ENCODE measurements at regions not wholly inside any gene's neighbourhood (a gene's known extent, or its start where the extent isn't known, plus 50 kb on each side); places are given as distances from the start of the nearest gene placed in this dataset.

DNA sequence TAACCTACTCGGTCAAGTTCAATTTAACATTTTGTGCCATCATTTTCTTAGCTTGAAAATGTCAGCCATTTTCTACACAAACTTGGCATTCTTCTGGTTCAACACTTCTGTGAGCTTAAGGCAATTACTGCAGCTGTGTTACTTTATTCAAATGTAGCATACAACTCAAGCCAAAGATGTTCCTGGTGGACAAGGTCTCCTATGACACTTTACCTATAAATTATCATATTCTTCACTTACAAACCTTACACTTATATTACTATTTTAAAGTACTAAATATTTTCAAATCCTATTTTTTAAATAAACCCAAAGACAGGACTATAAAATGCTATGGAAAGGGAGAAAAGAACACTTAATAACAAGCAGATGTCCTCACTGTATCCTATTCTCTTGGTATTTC is 1045.3 kb downstream of the TSN start:
- Histone ChIP-seq H3K9ac (ENCODE audit: low read length) (no peak overlapping the region), H3K4me3 (ENCODE audit: control extremely low read depth in 1 of 5, extremely low read depth in 1 of 5, insufficient read depth in 1 of 5, low read depth in 2 of 5, low read length in 4 of 5) (no peak overlapping the region), H3K36me3 (replicated peaks in 1 of 2; ENCODE audit: control extremely low read depth in 1 of 2, control insufficient read depth in 1 of 2, extremely low read depth in 1 of 2, insufficient read depth in 2 of 2, low read length in 1 of 2) (no peaks in the 10 kb centered on the region), H3K27ac (ENCODE audit: low read length in 2 of 2) (no peak overlapping the region), H3K79me2 (ENCODE audit: control insufficient read depth, insufficient read depth, low read length) (no peaks in the 10 kb centered on the region), H3K4me2 (replicated peaks; ENCODE audit: low read depth, low read length, poor library complexity, severe bottlenecking) (no peak overlapping the region), H3K9me3 (ENCODE audit: control extremely low read depth in 1 of 3, control insufficient read depth in 2 of 3, insufficient read depth in 1 of 3, low read length in 2 of 3) (no peaks in the 10 kb centered on the region), H4K20me1 (ENCODE audit: control insufficient read depth, insufficient read depth, low read length, poor library complexity, severe bottlenecking) (no peaks in the 10 kb centered on the region), H2AFZ (ENCODE audit: insufficient read depth, low read depth, low read length, poor library complexity, severe bottlenecking) (no peak overlapping the region), H3K27me3 (replicated peaks in 1 of 4; ENCODE audit: control extremely low read depth in 1 of 4, control insufficient read depth in 3 of 4, insufficient read depth in 4 of 4, low read length in 3 of 4) (no peaks in the 10 kb centered on the region), H3K4me1 (ENCODE audit: control insufficient read depth in 2 of 2, insufficient read depth in 2 of 2, low read length in 2 of 2) (no peaks in the 10 kb centered on the region)
- ChIA-PET CTCF (no interaction called here), POLR2A (no interaction called here)
- DNase-seq (no peak), ATAC-seq (ENCODE audit: low read depth) (no peak)
- Mint-ChIP-seq H3K27me3 (no peaks in the 10 kb centered on the region), H3K27ac (no peak overlapping the region), H3K4me1 (no peaks in the 10 kb centered on the region), H3K4me3 (no peak overlapping the region), H3K9me3 (ENCODE audit: insufficient read depth) (peaks cover 11% of the 10 kb centered on the region)
- intact Hi-C loops (cut with micrococcal nuclease): no loop called here
- WGBS (ENCODE audit: insufficient coverage): 100% methylated on average over 1 of the region's 1 CpG
- no peak for TF ChIP-seq CTCF (IDR thresholded peaks at IDR 0.05)
- no peak for TF ChIP-seq EZH2 (IDR thresholded peaks at IDR 0.05; ENCODE audit: borderline replicate concordance, insufficient read depth, low read depth, low read length, poor library complexity, severe bottlenecking)

GRCh38 chr2:122804494-122804893 is 1049.0 kb downstream of the TSN start:
- DNase-seq (no peak), ATAC-seq (ENCODE audit: low read depth) (no peak)
- H3K79me2 ChIP-seq (ENCODE audit: control insufficient read depth, insufficient read depth, low read length): no peaks in the 10 kb centered on the region
- H3K9me3 ChIP-seq (ENCODE audit: control extremely low read depth in 1 of 3, control insufficient read depth in 2 of 3, insufficient read depth in 1 of 3, low read length in 2 of 3): peaks cover 0 to 9% (median 0%) of the 10 kb centered on the region in 3 donors
- H3K36me3 ChIP-seq (replicated peaks in 1 of 2; ENCODE audit: control extremely low read depth in 1 of 2, control insufficient read depth in 1 of 2, extremely low read depth in 1 of 2, insufficient read depth in 2 of 2, low read length in 1 of 2): no peaks in the 10 kb centered on the region
- ChIA-PET POLR2A (no interaction called here), CTCF (no interaction called here)
- H3K9me3 Mint-ChIP-seq (ENCODE audit: insufficient read depth): peaks cover 4% of the 10 kb centered on the region
- no peak overlapping the region for H3K27ac Mint-ChIP-seq
- TF ChIP-seq EZH2 (IDR thresholded peaks at IDR 0.05; ENCODE audit: borderline replicate concordance, insufficient read depth, low read depth, low read length, poor library complexity, severe bottlenecking): no peak
- TF ChIP-seq CTCF (IDR thresholded peaks at IDR 0.05): no peak
- H3K4me1 ChIP-seq (ENCODE audit: control insufficient read depth in 2 of 2, insufficient read depth in 2 of 2, low read length in 2 of 2): no peaks in the 10 kb centered on the region
- intact Hi-C loops (cut with micrococcal nuclease): no loop called here
- H3K4me3 Mint-ChIP-seq: no peak overlapping the region
- no peak overlapping the region for H3K4me3 ChIP-seq (ENCODE audit: control extremely low read depth in 1 of 5, extremely low read depth in 1 of 5, insufficient read depth in 1 of 5, low read depth in 2 of 5, low read length in 4 of 5)
- no peak overlapping the region for H2AFZ ChIP-seq (ENCODE audit: insufficient read depth, low read depth, low read length, poor library complexity, severe bottlenecking)
- no peaks in the 10 kb centered on the region for H4K20me1 ChIP-seq (ENCODE audit: control insufficient read depth, insufficient read depth, low read length, poor library complexity, severe bottlenecking)
- no peak overlapping the region for H3K4me2 ChIP-seq (replicated peaks; ENCODE audit: low read depth, low read length, poor library complexity, severe bottlenecking)
- 82% methylated on average over 3 of the region's 4 CpGs for WGBS (ENCODE audit: insufficient coverage)
- H3K27ac ChIP-seq (ENCODE audit: low read length in 2 of 2): no peak overlapping the region
- H3K27me3 ChIP-seq (replicated peaks in 1 of 4; ENCODE audit: control extremely low read depth in 1 of 4, control insufficient read depth in 3 of 4, insufficient read depth in 4 of 4, low read length in 3 of 4): no peaks in the 10 kb centered on the region
- H3K27me3 Mint-ChIP-seq: no peaks in the 10 kb centered on the region
- H3K4me1 Mint-ChIP-seq: no peaks in the 10 kb centered on the region
- no peak overlapping the region for H3K9ac ChIP-seq (ENCODE audit: low read length)
